ENCODE measurements at regions not wholly inside any gene's neighbourhood (a gene's known extent, or its start where the extent isn't known, plus 50 kb on each side); places are given as distances from the start of the nearest gene placed in this dataset.

DNA sequence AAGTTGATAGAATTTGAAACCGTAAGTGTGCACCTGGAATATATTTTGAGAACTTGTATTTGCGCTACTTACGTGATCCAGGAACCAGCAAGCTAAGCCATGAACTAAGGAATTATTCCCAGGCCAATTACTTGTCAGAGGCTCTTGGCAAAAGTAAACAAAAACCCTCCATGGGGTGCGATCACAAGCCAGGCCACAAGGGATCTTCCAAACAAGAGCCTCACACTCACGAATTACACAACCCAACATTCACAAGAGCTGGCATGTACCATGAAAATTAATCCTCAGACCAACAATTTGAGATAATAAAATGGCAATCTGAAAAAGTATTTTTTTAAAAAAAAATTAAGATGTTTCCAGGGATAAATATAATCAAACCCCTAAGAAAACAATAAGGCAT lies 467.0 kb upstream of the AKR1E2 start:
- TF ChIP-seq, protein P1, sequence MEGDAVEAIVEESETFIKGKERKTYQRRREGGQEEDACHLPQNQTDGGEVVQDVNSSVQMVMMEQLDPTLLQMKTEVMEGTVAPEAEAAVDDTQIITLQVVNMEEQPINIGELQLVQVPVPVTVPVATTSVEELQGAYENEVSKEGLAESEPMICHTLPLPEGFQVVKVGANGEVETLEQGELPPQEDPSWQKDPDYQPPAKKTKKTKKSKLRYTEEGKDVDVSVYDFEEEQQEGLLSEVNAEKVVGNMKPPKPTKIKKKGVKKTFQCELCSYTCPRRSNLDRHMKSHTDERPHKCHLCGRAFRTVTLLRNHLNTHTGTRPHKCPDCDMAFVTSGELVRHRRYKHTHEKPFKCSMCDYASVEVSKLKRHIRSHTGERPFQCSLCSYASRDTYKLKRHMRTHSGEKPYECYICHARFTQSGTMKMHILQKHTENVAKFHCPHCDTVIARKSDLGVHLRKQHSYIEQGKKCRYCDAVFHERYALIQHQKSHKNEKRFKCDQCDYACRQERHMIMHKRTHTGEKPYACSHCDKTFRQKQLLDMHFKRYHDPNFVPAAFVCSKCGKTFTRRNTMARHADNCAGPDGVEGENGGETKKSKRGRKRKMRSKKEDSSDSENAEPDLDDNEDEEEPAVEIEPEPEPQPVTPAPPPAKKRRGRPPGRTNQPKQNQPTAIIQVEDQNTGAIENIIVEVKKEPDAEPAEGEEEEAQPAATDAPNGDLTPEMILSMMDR (IDR thresholded peaks at IDR 0.05; ENCODE audit: insufficient read depth, low read length) = no peak
- no peak for TF ChIP-seq POLR2AphosphoS5 (IDR thresholded peaks at IDR 0.05; ENCODE audit: low read depth)
